ENCODE measurements at regions not wholly inside any gene's neighbourhood (a gene's known extent, or its start where the extent isn't known, plus 50 kb on each side); places are given as distances from the start of the nearest gene placed in this dataset.

- Histone ChIP-seq H3K36me3 (no peaks in the 10 kb centered on the region), H3K27me3 (no peaks in the 10 kb centered on the region), H3K4me1 (no peaks in the 10 kb centered on the region), H3K9me3 (no peaks in the 10 kb centered on the region), H3K27ac (no peak overlapping the region), H3K4me3 (no peak overlapping the region)
- DNase-seq = no peak
- ATAC-seq = no peak
- TF ChIP-seq, protein P1, sequence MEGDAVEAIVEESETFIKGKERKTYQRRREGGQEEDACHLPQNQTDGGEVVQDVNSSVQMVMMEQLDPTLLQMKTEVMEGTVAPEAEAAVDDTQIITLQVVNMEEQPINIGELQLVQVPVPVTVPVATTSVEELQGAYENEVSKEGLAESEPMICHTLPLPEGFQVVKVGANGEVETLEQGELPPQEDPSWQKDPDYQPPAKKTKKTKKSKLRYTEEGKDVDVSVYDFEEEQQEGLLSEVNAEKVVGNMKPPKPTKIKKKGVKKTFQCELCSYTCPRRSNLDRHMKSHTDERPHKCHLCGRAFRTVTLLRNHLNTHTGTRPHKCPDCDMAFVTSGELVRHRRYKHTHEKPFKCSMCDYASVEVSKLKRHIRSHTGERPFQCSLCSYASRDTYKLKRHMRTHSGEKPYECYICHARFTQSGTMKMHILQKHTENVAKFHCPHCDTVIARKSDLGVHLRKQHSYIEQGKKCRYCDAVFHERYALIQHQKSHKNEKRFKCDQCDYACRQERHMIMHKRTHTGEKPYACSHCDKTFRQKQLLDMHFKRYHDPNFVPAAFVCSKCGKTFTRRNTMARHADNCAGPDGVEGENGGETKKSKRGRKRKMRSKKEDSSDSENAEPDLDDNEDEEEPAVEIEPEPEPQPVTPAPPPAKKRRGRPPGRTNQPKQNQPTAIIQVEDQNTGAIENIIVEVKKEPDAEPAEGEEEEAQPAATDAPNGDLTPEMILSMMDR (IDR thresholded peaks at IDR 0.05) = no peak
- TF ChIP-seq POLR2A (IDR thresholded peaks at IDR 0.05) = no peak
- WGBS (ENCODE audit: insufficient coverage, low coverage, low lambda C conversion rate, missing lambda C conversion rate) = 44% methylated on average over 9 of the region's 9 CpGs
- intact Hi-C loops (cut with DNase I) = no loop called here
These were observed 1291.6 kb upstream of the SLC10A2 start for GRCh38 chr13:104357672-104358354.

DNA sequence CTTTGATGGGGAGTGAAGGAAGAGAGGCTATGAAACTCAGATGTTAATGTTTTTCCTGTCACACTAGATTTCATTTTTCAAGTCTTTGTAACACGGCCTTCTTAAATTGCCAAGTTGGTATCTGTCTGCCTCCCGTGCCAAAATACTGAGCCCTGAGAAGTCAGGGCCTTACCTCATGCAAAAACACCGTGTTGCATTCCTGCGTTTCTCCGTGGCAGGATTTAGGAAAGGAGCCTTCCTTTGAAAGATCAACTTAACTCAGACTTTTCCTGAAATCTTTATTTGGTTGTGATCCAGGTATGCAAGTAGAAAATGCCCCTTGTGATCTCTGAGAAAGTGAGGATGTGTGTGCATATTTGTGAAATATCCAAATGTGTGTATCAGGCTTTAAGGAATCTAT lies 1291.0 kb upstream of the SLC10A2 start:
- no peaks in the 10 kb centered on the region for H3K9me3 ChIP-seq
- H3K27ac ChIP-seq = no peak overlapping the region
- H3K27me3 ChIP-seq = no peaks in the 10 kb centered on the region
- 36% methylated on average over 5 of the region's 5 CpGs for WGBS (ENCODE audit: insufficient coverage, low coverage, low lambda C conversion rate, missing lambda C conversion rate)
- DNase-seq (no peak), ATAC-seq (no peak)
- TF ChIP-seq, protein P1 (IDR thresholded peaks at IDR 0.05) = no peak
- no peak for TF ChIP-seq POLR2A (IDR thresholded peaks at IDR 0.05)
- no peaks in the 10 kb centered on the region for H3K4me1 ChIP-seq
- intact Hi-C loops (cut with DNase I) = no loop called here
- no peak overlapping the region for H3K4me3 ChIP-seq
- H3K36me3 ChIP-seq = no peaks in the 10 kb centered on the region

DNA sequence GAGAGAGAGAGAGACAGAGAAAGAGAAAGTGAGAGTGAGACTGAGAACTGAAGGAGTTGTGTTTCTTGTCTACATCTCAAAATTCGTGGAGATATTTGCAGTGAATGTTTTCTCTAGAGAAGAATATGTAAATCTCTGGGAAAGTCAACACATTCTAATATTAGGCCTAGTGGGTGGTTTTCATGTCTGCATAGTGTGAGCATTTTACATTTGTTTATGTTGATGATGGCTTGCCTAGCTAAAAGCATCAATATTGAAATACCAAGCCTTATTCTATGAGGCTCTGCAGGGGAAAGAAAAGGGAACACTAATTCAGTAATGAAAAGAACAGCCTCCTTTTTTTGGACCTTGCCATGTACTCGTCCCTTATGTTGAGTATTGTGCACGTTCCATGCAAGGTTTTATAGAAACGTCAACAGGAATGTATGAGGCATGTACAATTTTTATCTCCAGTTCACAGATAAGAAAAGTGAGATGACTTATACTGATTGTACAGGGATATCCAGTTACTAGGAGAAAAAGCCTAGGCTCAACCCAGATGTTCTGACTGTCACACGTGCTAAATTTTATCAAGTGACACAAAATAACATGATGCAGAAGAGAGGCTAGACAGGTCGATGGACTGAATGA lies 1288.9 kb upstream of the SLC10A2 start:
- intact Hi-C loops (cut with DNase I) = no loop called here
- ATAC-seq (no peak), DNase-seq (no peak)
- Histone ChIP-seq H3K4me1 (no peaks in the 10 kb centered on the region), H3K27me3 (no peaks in the 10 kb centered on the region), H3K27ac (no peak overlapping the region), H3K36me3 (no peaks in the 10 kb centered on the region), H3K4me3 (no peak overlapping the region), H3K9me3 (no peaks in the 10 kb centered on the region)
- TF ChIP-seq, protein P1 (IDR thresholded peaks at IDR 0.05) = no peak
- no peak for TF ChIP-seq POLR2A (IDR thresholded peaks at IDR 0.05)
- WGBS (ENCODE audit: insufficient coverage, low coverage, low lambda C conversion rate, missing lambda C conversion rate) = 44% methylated on average over 6 of the region's 6 CpGs

DNA sequence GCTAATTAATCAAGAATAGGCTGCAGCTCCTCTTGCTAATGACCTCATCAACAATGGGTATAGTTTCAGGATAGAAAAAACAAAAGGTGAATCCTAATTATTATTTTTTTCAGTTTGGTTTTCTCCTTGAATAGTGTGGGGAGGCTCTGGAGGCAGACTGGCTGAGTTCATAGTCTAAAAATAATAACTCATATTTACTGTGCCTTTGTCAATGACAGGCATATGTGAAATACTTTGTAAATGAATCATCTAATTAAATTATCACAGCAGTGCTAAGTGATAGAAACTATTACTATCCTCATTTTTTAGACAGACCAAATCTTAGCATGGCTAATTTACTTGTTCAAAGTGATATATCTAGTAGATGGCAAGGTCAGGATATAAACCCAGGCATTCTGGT lies 1261.0 kb upstream of the SLC10A2 start:
- TF ChIP-seq, protein P1 (IDR thresholded peaks at IDR 0.05) = no peak
- TF ChIP-seq POLR2A (IDR thresholded peaks at IDR 0.05) = no peak
- no peaks in the 10 kb centered on the region for H3K27me3 ChIP-seq
- intact Hi-C loops (cut with DNase I) = no loop called here
- ATAC-seq = no peak
- no peak overlapping the region for H3K27ac ChIP-seq
- H3K4me3 ChIP-seq = no peak overlapping the region
- DNase-seq = no peak
- H3K4me1 ChIP-seq = no peaks in the 10 kb centered on the region
- H3K36me3 ChIP-seq = no peaks in the 10 kb centered on the region
- no peaks in the 10 kb centered on the region for H3K9me3 ChIP-seq

All from right lobe of liver (tissue), 6 donors.